ENCODE measurements at regions not wholly inside any gene's neighbourhood (a gene's known extent, or its start where the extent isn't known, plus 50 kb on each side); places are given as distances from the start of the nearest gene placed in this dataset.
A peak's percentile ranks its signal among the peaks of the same experiment; 100 is the strongest.
"Not testable (repeated sequence)": the region's sequence is repeated elsewhere in the genome, so short reads cannot be mapped to it uniquely, and the experiment has no call there.

- peak in 9 of 14 donors; percentile 0 to 15 (median 8) for DNase-seq
These were observed 108.5 kb upstream of the XYLT1 start for GRCh38 chr16:17578981-17579874.

DNA sequence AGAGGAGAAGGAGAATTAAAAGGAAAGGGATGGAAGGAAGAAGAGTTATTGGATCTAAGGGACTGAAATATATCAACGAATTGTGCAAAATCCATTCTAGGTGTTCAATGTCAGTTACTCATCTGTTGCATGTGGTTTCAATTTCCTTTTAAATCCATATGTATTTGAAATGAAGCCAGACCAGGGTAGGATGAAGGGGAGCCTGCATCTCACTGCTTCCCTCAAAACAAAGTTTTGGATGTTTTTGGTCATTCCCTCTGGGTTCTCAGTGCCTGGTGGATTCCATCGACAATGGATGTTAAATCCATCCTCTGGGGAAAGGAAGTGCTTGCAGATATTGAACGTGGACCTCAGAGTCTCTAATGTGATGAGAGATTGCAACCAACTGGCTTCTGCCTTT lies 103.5 kb upstream of the XYLT1 start:
- no peak for DNase-seq

DNA sequence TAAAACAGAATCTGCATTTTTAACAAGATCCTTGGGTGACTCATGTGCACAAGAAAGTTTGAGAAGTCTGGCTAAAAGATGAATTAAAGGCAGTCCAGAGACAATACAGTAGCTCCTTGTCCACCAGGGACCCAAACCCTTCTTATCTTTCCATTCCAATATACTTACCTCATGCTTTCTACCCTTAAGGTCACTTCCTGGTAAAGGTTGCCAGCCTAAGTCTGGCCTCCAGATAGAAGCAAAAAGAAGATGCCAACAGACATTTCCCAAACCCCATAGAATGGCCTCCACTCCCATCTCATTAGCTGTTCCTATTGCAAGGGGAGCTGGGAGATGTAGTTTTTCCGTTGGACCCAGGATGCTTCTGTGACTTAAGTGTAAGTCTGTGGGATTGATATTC lies 101.4 kb upstream of the XYLT1 start:
- DNase-seq, result no peak

- DNase-seq, result no peak
These were observed 100.8 kb upstream of the XYLT1 start for GRCh38 chr16:17571499-17572093.

- no peak for DNase-seq
These were observed 97.5 kb upstream of the XYLT1 start for GRCh38 chr16:17568239-17568638.

GRCh38 chr16:17567455-17567854 lies 96.7 kb upstream of the XYLT1 start:
- no peak for DNase-seq

GRCh38 chr16:17566656-17567450 lies 96.1 kb upstream of the XYLT1 start:
- DNase-seq, result no peak

GRCh38 chr16:17566075-17566474 lies 95.3 kb upstream of the XYLT1 start:
- DNase-seq, result no peak

GRCh38 chr16:17565605-17566004 lies 94.8 kb upstream of the XYLT1 start:
- no peak for DNase-seq

GRCh38 chr16:17564856-17565255 lies 94.1 kb upstream of the XYLT1 start:
- no peak for DNase-seq

- DNase-seq, result no peak
These were observed 92.7 kb upstream of the XYLT1 start for GRCh38 chr16:17563323-17564091.

DNA sequence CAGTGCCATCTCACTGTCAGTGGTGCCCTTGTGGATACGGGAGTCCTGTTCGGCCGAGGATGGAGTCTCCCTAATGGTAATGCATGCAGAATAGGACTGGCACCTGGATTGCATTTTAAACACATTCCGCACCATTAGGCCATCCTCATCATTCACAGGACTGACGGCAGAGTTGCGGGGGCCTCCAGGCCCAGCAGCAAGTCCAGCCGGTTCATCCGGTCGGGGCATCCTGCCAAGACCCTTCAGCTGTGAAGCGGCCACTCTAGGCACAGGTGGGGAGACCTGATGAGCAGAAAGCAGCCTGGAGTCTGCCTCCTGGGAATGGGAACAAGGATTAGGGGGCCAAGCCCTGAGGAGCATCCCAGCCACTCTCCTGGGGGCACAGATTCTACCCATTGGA lies 90.3 kb upstream of the XYLT1 start:
- no peak for DNase-seq

- DNase-seq, result no peak
These were observed 89.8 kb upstream of the XYLT1 start for GRCh38 chr16:17560548-17560947.

DNA sequence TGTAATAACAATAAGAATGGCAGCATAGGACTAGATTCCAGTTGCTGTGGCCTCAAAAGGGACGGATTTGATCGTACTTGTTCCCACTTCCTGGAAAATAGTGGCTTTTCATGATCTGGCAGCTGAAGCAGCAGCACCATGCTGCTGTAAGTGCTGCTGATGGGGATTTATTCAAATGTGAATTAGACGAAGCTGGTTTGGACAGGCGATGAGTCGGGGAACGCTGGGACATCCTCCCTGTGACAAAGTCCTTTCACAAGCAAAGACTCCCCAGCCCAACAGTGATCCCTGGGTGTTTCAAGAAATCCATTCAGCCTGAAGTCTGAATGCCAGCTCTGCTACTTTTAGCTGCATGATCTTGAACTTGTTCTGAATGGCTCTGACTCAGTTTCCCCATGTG lies 88.6 kb upstream of the XYLT1 start:
- no peak for DNase-seq

DNA sequence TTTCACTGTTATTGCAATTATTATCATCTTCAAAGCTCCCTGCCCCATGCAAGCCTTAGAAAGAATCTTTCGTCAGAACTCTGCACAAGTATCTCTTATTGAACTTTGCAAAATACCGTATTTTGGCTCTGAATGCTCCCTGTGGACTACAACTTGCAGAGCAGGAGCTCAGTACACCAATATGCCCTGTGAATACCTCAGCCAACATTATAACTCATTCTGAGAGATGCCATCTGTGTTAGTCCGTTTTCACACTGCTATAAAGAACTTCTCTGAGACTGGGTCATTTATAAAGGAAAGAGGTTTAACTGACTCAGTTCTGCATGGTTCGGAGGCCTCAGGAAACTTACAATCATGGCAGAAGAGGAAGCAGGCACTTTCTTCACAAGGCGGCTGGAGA lies 87.2 kb upstream of the XYLT1 start:
- no peak for DNase-seq

DNA sequence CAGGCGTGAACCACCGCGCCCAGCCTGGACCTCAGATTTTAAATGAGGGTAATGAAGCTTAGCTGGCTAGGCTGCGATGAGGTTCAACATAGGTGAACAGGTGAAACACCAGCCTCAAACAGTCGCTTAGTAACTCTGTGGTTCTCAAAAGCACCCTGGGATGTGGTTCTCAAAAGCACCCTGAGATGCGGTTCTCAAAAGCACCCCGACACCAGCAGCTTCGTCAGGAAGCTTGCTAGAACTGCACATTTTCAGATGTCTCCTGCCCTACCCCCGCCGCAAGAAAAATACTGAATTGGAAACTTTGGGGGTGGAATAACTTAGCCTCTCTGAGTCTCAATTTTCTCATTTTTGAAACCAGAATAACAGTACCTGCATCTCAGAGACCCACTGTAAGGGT lies 86.7 kb upstream of the XYLT1 start:
- DNase-seq, result no peak

DNA sequence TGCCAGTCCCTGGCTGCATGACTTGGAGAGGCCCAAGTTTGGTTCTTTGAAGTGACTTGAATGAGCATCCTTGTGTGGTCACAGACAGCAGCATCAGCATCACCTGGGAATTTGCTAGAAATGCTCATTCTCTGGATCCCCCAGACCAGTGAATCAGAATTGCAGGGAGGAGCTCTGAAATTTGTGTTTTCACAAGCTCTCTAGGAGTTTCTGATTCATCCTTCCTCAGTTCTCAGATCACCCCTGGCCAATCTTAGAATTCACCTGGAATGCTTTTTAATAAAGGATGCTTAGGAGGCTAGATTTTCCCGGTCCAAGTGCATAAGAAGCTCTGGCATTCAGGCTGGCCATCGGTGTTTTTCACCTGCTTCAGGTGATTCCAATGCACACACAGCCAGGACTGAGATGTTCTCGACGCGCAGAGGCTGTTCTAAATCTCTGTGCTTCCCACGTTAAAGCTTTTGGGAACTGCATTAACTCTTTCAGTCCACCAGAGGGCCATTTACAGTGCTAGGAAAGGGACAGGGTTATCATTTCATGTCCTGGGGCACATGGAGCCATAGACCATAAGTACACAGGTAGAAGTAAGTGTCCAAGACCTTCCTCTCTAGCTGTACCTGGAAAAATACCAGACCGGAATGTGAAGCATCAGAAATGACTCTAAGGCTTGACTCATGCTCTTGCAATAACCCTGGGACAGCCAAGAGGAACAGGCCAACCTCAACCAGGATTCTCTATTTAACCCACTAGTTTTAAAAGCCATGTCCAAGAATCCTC lies 85.7 kb upstream of the XYLT1 start:
- no peak for DNase-seq

GRCh38 chr16:17555176-17555575 lies 84.4 kb upstream of the XYLT1 start:
- DNase-seq, result no peak

GRCh38 chr16:17552351-17552750 lies 81.6 kb upstream of the XYLT1 start:
- no peak for DNase-seq

DNA sequence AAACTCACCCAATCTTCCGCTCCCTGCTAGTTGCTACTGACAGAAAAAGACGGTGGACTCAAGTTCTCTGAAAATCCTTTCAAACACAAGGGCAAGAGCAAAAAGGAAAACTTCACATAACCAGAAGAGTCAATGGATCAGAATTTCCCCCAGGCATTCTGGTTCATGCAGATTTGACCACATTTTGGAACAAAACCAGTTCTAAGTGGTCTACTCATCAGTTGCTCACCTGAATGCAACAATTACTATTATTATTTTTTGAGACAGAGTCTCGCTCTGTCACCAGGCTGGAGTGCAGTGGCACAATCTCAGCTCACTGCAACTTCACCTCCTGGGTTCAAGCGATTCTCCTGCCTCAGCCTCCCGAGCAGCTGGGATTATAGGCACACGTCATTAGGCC lies 80.9 kb upstream of the XYLT1 start:
- DNase-seq, result not testable (repeated sequence)

DNA sequence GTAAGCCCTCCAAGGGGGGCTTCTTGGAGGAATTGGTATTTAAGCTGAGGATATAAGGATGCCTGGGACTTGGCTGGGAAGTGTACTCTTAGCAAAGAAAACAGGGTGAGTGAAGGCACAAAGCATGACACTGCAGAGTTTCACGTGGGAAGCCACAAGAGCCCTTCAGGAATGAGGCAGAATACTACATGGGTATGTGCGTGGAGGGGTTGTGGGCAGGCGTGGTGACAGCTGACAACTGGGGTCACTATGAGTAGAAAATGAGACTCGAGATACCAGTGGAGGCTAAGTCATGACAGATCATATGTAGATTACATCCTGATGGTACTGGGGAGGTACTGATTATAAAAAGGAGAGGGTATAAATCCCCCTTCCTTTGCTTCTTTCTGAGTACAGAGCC lies 78.1 kb upstream of the XYLT1 start:
- DNase-seq, result no peak

GRCh38 chr16:17544785-17545184 lies 74.0 kb upstream of the XYLT1 start:
- DNase-seq, result no peak
